DMS114 treated with DMSO at 0.1 percent for 48 hours (cell line): ENCODE measurements at regions not wholly inside any gene's neighbourhood (a gene's known extent, or its start where the extent isn't known, plus 50 kb on each side); places are given as distances from the start of the nearest gene placed in this dataset.

Source experiments
- DNase-seq: peaks from one replicate; lab custom pipeline; 2025; ENCODE audit not compliant: unreplicated experiment; lab: John Stamatoyannopoulos, UW

DNA sequence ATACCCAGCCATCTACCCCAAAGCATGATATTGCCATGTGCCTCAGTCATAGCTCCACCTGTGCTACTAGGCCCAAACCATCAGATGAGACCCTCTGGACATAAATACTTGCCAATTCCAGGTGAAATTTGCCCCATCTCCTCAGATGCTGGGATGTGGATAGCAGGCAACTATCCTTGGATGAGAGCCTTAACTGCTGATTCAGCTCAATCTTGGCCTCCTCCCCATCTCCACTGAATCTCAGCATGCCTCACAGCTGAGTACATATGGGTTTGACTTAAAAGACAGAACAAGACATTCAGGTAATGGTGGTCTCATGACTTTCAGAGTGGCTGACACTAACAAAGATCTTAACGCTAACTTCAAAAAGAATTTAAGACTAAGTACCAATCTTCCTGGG is 50.8 kb upstream of the KLHL13 start:
- DNase-seq, result no peak

DNA sequence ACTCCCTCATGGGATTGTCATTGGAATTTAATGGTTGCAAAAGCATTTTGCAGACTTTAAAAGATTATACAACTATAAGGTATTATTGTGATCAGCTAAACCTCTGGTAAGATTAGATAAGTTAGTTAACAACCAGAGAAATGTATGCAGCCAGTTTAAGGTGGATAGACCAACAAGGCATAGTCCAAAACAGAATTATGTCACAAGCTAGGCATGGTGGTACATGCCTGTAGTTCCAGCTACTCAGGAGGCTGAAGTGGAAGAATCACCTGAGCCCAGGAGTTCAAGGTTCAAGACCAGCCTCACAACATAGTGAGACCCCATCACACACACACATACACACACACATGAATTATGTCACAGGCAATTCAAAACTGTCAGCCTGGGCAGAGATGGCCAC is 54.7 kb upstream of the KLHL13 start:
- no peak for DNase-seq

DNA sequence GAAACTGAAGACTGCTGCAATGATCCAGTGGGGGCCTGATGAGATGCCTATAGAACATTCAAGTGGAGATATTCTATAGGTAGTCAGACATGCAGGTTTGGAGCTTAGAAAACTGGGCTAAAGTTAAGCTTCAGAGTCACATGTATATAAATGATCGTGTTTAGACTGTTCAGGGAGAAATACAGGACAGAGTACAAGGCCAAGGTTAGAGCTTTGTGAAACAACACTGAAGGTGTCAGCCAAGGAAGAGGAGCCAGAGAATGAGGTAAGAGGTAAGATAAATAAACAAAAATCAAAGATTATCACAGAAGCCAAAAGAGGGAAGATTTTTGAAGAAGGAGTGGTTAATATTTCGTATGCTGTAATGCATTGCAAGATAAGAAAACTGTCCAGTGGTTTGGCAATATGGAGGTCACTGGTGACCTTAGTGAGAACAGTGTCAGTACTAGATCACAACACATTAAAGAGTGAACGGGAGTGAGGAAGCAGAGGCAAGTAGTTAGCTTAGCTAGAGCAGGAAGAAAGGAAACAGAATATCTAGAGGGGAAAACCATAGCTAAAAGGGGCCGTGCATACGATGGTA is 58.0 kb upstream of the KLHL13 start:
- DNase-seq, result no peak

DNA sequence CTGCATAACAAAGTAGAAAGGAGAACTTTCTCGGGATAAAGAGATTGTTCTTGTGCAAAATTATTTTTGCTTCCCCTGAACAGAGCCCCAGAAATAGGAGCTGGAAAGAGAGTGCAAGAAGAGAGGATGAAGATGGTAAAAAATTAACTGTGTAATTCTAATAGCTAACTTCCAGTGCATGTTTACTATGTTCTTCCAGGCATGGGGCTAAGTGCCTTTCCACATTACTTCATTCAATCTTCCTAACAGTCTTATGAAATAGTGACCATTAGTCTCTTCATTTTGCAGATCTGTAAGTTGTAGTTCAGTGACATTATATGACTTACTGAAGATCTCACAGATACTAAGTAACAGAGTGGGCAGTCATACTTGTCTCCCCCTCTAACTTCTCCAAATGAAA is 61.1 kb upstream of the KLHL13 start:
- no peak for DNase-seq

DNA sequence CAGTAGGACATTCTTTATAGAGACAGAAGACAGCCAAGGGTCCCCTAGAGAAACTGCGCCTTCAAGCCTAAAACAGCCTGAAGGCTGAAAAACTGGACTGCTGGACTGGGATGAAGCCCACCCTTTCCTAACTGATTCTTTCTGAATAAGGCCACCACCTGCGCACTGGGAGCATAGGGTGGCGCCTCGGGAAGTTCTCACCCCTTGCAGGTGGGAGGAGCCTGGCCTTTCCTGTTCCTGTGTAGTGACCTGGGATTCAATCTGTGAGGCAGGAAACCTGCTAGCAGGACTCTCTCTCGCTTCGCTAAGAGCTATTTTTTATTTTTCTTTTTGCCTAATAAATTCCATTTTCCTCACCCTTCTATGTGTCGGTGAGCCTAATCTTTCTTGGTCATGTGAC is 61.8 kb upstream of the KLHL13 start:
- no peak for DNase-seq

DNA sequence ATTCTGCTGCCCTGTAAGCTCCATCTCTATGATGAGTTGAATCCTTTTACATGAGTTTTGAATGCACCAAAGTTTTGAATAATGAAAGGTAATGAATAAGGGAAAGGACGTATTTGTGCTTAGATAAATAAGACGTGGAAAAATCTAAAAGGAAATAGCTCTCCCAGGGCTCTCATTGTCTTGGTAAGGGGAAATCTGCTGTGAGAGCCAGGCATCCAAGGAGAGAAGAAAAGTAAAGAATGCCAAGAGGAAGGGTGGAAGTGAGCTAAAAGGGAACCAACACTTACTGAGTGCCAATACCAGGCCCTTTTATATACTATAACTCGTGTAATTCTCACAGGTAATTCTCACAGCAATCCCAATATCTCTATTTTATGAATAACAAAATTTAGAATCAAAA is 62.6 kb upstream of the KLHL13 start:
- DNase-seq, result no peak

DNA sequence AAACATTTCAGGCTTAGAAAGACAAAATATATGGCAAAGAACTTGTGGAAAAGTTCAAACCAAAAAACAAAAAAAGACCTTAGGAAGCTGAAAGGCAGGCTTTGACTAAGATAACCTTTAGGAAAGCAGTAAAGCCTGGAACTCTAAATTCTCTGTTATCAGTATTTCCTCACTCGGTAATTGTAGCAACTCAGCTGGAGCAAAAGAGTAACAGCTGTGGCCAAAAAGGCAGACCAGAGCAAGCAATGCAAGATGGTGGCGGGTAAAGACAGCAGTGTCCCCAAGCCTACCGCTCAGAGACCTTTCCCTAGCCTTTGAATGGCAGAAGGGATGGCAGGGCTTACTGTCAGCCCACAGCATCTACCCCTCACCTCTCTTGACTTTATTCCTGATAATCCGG is 63.1 kb upstream of the KLHL13 start:
- DNase-seq, result no peak

DNA sequence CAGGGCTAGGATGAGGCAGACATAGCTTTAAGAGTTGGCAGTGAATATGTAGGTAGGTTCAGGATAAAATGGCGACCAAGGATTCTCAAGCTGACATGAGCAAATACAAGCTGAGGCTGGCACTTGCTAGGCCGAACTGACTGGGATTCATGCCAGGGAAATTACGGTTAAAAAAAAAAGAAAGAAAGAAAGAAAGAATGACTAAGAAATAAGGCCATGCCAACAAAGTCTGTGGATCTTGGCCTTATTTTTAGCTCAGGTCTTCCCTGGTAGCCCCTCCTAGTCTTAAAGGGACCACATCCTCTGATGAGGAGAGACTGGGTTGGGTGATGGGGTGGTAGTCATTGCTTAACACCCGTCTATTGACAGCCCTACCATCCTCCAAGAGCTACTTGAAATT is 64.4 kb upstream of the KLHL13 start:
- no peak for DNase-seq

DNA sequence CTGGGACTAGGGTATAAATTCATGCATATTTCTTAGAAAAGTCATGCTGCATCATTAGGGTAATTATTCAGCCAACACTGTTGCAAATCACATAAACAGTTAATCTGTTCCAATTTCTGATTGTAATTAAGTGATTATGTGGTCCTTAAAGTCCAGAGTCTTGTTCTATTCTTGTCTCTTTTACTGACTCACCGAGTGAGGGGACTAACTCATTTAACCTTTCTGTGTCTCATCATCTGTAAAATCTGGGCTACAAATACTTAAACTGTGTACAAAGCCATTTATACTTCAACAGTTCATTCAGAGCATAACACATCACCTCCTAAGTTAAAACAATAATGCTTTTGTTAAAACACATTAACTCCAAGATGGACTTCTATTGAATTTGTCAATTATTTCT is 65.4 kb upstream of the KLHL13 start:
- DNase-seq, result no peak

DNA sequence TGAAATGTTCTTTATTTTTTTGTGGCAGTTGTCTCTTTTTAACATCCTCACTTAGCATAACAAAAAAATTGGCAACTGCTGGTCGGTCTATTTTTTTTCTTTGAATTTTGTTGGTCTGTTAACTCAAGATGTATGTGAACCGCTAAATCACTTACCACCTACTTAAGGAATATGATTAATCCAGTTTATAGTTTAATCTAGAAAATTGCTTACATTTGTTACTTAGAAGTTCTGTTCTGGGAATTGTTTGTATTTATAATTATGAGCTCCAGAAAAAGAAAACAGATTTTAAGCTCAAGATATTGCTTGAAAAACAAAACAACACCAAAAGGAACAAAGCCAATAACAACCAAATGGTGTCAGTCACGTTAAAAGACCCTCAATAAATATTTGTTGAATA is 66.1 kb upstream of the KLHL13 start:
- DNase-seq, result no peak

DNA sequence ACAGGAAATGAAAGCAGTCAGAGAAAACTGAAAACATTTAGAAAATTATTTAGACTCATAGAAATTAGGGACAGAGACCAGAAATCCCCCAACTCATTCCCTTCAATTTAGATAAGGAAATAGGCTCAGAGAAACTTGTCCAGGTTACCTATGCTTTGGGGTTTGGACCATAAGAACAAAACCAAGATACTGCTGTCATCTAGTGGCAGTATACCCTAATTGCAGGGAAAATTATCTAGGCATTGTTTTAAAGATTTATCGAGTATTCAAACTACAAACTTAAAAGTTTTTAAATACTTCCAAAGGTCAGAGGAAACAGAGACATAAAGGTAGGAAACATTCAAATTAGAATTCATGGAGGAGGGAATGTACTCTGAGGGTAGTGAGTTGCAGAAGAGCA is 67.0 kb upstream of the KLHL13 start:
- DNase-seq, result no peak

DNA sequence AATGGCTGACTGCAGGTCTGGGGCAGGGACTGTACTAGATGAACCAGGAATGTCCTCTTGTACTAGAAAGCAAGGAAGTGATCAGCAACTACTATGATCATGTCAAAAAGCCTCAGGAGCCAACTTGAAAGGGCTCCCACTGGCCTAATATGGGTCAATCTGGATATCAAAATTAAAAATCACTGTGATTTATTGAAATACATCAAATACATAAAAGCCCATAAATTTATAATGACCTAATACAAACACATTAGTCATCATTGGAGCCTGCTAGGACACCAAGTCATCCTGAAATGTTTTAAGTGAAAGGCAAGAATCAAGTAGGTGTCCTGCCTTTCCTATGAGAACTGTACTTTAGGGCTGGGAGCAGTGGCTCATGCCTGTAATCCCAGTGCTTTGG is 70.5 kb upstream of the KLHL13 start:
- no peak for DNase-seq

DNA sequence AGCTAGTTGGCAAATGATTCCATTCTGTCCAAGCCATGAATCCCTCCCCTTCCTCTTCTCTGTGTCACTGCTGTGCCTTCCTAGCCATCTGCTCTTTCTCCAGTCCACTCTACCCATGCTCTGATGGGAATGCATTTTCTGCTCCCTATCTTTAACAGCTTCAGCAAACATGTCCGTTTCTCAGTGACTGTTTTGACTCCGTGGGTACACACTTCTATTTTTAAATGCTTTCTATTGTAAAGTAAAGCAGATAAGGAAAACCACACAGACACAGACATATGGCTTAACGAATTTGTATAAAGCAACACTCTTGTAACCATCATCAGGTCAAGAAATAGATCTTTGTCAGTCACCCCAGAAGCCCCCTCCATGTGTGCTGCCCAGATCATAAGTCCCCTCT is 72.4 kb upstream of the KLHL13 start:
- no peak for DNase-seq

DNA sequence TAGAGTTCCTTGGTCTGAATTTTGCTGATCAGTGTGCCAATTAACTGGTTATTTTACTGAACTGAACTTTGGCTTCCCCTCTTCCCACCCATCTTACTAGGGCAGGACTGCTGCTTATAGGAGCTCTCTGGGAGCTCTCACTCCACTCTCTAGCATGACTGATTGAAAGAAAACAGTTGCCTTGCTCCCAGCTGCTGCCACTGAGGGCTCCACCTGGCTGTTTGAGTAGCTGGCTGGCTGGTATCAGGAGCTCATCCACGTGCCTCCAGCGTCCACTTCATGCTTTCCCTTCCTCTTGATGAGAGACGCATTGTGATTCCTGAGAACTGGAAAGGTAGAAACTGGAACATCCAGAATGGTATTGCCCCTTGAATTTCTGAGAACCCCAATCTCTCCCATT is 73.0 kb upstream of the KLHL13 start:
- DNase-seq, result no peak

DNA sequence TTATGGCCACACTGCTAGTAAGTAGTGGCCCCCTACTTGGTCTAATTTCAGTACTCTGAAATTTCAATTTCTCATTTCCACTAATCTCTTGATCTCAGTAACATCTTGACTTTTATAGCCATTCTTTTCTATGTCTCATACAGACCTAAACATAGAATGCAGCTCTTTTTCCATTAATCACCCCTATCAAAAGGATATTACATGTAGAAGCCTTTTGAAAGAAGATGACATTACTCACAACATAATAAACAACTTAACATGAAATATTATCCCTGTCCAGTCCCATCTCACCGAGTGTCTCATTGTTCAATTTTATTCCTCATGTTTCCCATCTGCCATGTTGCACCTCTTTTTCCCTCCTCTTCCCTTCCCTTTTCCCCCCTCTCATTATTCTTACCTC is 81.1 kb upstream of the KLHL13 start:
- no peak for DNase-seq

DNA sequence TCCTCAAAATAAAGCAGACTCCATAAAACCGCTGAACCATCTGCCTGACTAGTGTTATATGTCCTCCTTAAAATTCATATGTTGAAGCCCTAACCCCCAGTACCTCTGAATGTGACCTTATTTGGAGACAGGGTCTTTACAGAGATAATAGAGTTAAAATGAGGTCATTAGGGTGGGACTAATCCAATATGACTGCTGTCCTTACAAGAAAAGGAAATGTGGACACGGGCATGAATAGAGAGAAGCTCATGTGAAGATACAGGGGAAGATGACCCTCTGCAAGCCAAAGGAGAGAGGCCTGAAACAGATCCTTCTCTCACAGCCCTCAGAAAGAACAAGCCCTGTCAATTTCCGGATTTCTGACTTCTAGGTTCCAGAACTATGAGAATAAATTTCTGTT is 82.0 kb upstream of the KLHL13 start:
- DNase-seq, result no peak

DNA sequence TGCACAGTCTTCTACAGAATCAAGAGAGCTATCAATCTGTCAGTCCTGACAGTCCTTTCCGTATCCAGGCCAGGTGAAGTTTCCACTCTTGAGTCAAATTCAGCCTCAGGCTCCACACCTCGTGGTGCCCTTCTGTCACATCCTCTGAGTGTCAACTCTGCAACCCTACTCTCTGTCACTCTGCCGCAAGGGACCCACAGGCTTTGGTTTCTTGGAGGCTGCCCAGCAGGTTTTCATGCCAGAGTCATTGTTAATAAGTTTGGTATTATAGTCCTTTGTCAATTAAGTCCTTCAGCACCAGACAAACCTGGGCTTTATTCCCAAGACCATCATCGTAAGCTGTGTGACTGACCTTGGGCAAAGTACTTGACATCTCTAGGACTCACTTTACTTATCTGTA is 83.4 kb upstream of the KLHL13 start:
- no peak for DNase-seq

DNA sequence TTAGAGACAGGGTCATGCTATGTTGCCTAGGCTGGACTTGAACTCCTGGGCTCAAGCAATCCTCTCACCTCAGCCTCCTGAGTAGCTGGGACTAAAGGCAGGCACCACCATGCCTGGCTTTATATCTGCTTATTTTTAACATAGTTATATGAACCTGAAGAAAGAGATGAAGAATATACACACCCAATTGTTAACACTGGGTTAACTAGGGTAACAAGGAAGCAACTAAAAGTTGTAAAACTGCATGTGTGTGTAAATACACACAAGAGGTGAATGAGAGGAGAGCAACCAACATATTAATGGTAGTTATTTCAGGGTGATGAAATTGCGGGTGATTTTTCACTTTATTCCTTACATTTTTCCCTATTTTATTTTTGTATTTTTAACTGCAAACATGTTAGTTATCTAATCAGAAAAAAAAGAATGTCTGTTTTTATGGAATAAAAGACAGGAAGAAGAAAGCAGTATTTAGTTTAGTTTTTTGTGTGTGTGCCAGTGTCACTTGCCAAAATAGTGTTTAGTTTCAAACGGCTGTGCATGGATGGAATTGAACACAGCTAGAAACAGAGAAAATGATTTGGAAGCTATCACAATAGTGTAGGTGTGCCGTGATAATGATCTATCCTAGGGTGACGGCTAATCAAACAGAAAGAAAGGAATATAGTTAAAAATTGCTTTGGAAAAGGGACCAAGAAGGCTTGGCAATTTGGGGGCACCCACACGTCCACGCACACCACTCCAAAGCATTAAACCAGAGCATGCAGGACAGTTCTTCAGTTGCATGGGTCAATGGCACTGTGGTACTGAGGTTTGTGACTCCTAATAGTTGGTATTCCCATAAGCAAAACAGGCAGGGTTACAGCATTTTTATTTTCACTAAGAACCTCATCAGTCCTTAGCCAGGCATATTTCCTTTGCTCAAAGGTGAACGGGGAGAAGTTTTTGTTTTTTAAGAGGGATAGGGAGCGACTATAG is 89.1 kb upstream of the KLHL13 start:
- no peak for DNase-seq

DNA sequence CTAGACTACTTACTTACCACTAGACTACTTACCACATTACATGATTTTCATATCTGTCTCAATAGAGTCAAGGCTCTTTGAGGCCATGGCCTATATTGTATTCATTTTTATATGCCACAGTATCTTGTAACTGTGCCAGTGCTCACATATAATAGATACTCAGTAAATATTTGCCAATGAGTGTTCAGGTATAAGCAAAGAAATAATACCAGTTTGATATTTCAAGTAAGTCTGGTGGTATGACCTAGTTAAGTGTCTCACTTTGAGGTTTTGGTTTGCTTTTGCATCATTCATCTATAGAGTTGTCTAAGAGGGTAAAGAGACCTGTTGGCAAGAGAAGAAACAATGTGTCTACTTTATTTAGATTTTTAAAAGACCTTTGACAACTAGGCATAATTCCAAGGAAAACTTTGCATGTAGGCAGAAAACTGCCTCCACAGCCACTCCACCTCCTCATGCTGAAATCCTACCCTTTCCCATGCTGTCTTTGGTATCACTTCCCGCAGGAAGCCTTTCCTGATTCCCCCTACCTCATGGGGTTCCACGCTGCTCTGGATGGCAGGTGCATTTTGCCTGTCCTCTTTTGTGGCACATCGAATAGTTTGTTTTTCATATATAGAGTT is 91.3 kb upstream of the KLHL13 start:
- DNase-seq, result no peak

DNA sequence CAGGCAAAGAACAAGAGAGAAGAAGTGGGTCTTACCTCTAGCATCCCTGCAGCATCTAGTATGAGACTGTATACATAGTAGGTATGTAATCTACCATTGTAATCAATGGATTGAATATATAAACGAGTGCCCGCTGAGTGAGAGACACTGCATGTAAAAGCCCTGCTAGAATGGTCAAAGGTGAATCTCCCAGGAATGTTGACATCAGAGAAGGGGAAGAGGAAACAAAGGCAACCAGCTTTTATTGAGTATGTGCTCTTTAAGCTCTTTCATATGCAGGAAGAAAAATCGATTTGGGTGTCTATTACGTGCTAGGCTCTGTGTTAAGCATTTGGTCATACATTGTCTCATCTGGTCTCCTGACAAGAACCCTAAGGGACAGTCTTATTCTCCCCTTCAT is 91.9 kb upstream of the KLHL13 start:
- no peak for DNase-seq

DNA sequence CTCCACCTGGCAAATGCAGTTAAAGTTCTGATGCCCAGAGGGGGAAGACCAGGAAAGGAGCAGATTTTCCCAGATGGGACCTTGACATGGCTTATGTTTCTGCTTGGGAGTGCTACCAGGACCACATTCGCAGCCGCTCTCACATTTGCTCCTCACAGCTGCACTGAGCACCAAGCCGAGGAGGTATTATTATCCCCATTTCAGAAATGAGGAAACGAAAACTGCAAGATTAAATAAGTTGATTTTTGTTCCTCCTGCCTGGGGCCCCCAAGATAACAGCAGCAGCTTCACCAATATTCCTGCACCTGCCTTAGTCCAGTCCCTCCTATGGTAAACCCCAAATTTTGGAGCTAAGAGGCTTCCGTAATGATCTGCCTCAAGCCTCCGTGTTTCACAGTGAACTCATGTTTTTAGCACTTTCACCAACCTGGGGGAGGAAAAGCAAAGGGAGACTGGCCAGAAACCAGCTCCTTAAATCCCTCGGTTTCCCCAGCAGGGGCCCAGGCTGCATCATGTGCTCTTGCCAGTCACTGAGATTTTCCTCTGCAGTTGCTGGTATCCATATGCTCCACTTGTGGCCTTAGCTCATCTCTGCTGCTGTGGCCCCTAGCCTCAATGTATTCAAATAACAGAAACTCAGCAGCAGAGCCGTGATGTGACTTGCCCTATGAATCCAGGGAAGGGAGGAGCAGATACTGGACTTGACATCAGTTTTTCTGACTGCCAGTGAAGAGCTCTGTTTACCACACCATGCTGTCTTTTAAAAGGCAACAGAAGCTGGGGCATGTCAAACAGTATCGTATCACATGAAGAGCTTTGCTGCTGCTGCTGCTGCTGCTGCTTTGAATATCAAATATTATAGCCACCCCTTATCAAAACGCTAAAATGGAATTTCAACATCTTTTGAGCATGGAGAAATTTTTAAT is 95.5 kb upstream of the KLHL13 start:
- DNase-seq, result no peak
